ENCODE measurements at regions not wholly inside any gene's neighbourhood (a gene's known extent, or its start where the extent isn't known, plus 50 kb on each side); places are given as distances from the start of the nearest gene placed in this dataset.

GRCh38 chr9:31823365-31823764 is 561.1 kb upstream of the ACO1 start:
- Histone ChIP-seq H2AFZ (ENCODE audit: control insufficient read depth, low read length) (no peak overlapping the region), H4K20me1 (ENCODE audit: control insufficient read depth, extremely low read depth, insufficient read depth, low read length) (no peaks in the 10 kb centered on the region), H3K4me2 (ENCODE audit: control insufficient read depth, extremely low read depth, insufficient read depth, low read depth, low read length) (no peak overlapping the region), H3K79me2 (ENCODE audit: control insufficient read depth, insufficient read depth, low read length) (no peaks in the 10 kb centered on the region), H3K4me1 (ENCODE audit: control insufficient read depth, extremely low read depth, insufficient read depth, low read length) (no peaks in the 10 kb centered on the region), H3K36me3 (ENCODE audit: control insufficient read depth in 2 of 2, extremely low read depth in 1 of 2, insufficient read depth in 2 of 2, low read length in 2 of 2) (no peaks in the 10 kb centered on the region), H3K27me3 (ENCODE audit: control insufficient read depth, extremely low read depth, insufficient read depth, low read length) (no peaks in the 10 kb centered on the region), H3K27ac (ENCODE audit: control insufficient read depth, insufficient read depth, low read length) (no peak overlapping the region), H3K9me3 (ENCODE audit: control insufficient read depth, low read depth, low read length) (no peaks in the 10 kb centered on the region), H3K4me3 (ENCODE audit: control insufficient read depth in 2 of 3, extremely low read depth in 1 of 3, insufficient read depth in 2 of 3, low read depth in 1 of 3, low read length in 3 of 3) (no peak overlapping the region), H3K9ac (ENCODE audit: control insufficient read depth, extremely low read depth, insufficient read depth, low read length) (no peak overlapping the region), H3K9me1 (ENCODE audit: control insufficient read depth, extremely low read depth, insufficient read depth, low read length) (no peaks in the 10 kb centered on the region)
- FAIRE-seq (no peak), DNase-seq (ENCODE audit: low read depth, low spot score) (no peak)
- dilution Hi-C loops (cut with MboI; ENCODE audit: extremely low pct_ligation_motif_present, low sequenced_read_pairs), result no loop called here
- TF ChIP-seq CTCF (optimal IDR thresholded peaks at IDR 0.05 in 1 of 3, IDR thresholded peaks at IDR 0.05 in 1 of 3, conservative IDR thresholded peaks at IDR 0.05 in 1 of 3; ENCODE audit: extremely low read depth in 1 of 3, insufficient read depth in 2 of 3, low read length in 3 of 3) (no peak), EZH2 (IDR thresholded peaks at IDR 0.05; ENCODE audit: low read length) (no peak)

- Histone ChIP-seq H2AFZ (ENCODE audit: control insufficient read depth, low read length) (no peak overlapping the region), H3K79me2 (ENCODE audit: control insufficient read depth, insufficient read depth, low read length) (no peaks in the 10 kb centered on the region), H4K20me1 (ENCODE audit: control insufficient read depth, extremely low read depth, insufficient read depth, low read length) (no peaks in the 10 kb centered on the region), H3K9me3 (ENCODE audit: control insufficient read depth, low read depth, low read length) (no peaks in the 10 kb centered on the region), H3K27me3 (ENCODE audit: control insufficient read depth, extremely low read depth, insufficient read depth, low read length) (no peaks in the 10 kb centered on the region), H3K4me1 (ENCODE audit: control insufficient read depth, extremely low read depth, insufficient read depth, low read length) (no peaks in the 10 kb centered on the region), H3K27ac (ENCODE audit: control insufficient read depth, insufficient read depth, low read length) (no peak overlapping the region), H3K4me3 (ENCODE audit: control insufficient read depth in 2 of 3, extremely low read depth in 1 of 3, insufficient read depth in 2 of 3, low read depth in 1 of 3, low read length in 3 of 3) (no peak overlapping the region), H3K9ac (ENCODE audit: control insufficient read depth, extremely low read depth, insufficient read depth, low read length) (no peak overlapping the region), H3K36me3 (ENCODE audit: control insufficient read depth in 2 of 2, extremely low read depth in 1 of 2, insufficient read depth in 2 of 2, low read length in 2 of 2) (no peaks in the 10 kb centered on the region), H3K4me2 (ENCODE audit: control insufficient read depth, extremely low read depth, insufficient read depth, low read depth, low read length) (no peak overlapping the region), H3K9me1 (ENCODE audit: control insufficient read depth, extremely low read depth, insufficient read depth, low read length) (no peaks in the 10 kb centered on the region)
- FAIRE-seq (no peak), DNase-seq (ENCODE audit: low read depth, low spot score) (no peak)
- dilution Hi-C loops (cut with MboI; ENCODE audit: extremely low pct_ligation_motif_present, low sequenced_read_pairs), result no loop called here
- TF ChIP-seq CTCF (optimal IDR thresholded peaks at IDR 0.05 in 1 of 3, IDR thresholded peaks at IDR 0.05 in 1 of 3, conservative IDR thresholded peaks at IDR 0.05 in 1 of 3; ENCODE audit: extremely low read depth in 1 of 3, insufficient read depth in 2 of 3, low read length in 3 of 3) (no peak), EZH2 (IDR thresholded peaks at IDR 0.05; ENCODE audit: low read length) (no peak)
These were observed 559.6 kb upstream of the ACO1 start for GRCh38 chr9:31824860-31825259.

All from keratinocyte (primary cell).